GM12892 (cell line): ENCODE measurements at regions not wholly inside any gene's neighbourhood (a gene's known extent, or its start where the extent isn't known, plus 50 kb on each side); places are given as distances from the start of the nearest gene placed in this dataset.

ENCODE experiments used
- POLR2A ChIP-seq: IDR thresholded peaks from 2 replicates; pipeline ENCODE4 v1.6.1; 2011; ENCODE audit warnings: low read depth, low read length, control low read depth
- POLR2AphosphoS5 ChIP-seq: IDR thresholded peaks from 2 replicates; pipeline ENCODE4 v1.6.1; 2011; ENCODE audit warnings: low read depth, low read length, control low read depth
- TAF1 ChIP-seq: IDR thresholded peaks from 2 replicates; pipeline ENCODE4 v1.6.1; 2011; ENCODE audit warnings: low read depth, mild to moderate bottlenecking, control low read depth, low read length, borderline replicate concordance

DNA sequence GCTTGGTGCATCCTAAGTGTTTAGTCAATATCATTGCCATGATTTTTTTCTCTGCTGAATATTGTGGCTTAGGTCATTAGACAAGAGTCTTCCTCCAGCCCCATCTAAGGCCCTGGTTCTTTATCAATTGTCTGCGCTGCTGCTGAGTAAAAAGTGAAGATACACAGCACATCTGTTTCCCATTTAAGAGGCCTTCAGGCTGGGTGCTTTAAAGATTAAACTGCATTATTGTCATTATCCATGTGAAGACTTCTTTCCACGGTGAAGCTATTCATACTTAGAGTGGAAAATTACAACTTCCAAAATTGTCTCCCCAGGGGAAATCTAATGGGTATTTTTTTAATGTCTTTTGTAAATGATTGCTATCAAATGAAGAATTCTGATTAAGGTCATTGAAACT, 719.8 kb upstream of the LRRC4C start:
- TF ChIP-seq POLR2A (no peak), TAF1 (no peak), POLR2AphosphoS5 (no peak)
